Neural cell (in vitro differentiated cells): ENCODE measurements at regions not wholly inside any gene's neighbourhood (a gene's known extent, or its start where the extent isn't known, plus 50 kb on each side); places are given as distances from the start of the nearest gene placed in this dataset.

Experiments used
- CTCF ChIP-seq: fragments of 450-650 bp; IDR thresholded peaks from 2 replicates; pipeline ENCODE4 v1.5.1; 2014; ENCODE audit warnings: antibody characterized with exemption, mild to moderate bottlenecking, moderate library complexity; ENCODE audit not compliant: poor library complexity, severe bottlenecking
- EZH2 ChIP-seq: fragments of 200-600, 300-800 bp; shearing (Covaris generic), sonication (generic); IDR thresholded peaks from 2 replicates; pipeline ENCODE4 v1.6.1; 2014; ENCODE audit warnings: antibody characterized with exemption, low read length, borderline replicate concordance, mild to moderate bottlenecking; ENCODE audit not compliant: insufficient read depth, poor library complexity, severe bottlenecking
- RAD21 ChIP-seq: fragments of 450-650 bp; conservative IDR thresholded peaks from 2 replicates; pipeline ENCODE4 v1.6.1; 2014; ENCODE audit warnings: antibody characterized with exemption, mild to moderate bottlenecking, moderate library complexity
- REST ChIP-seq: IDR thresholded peaks from 2 replicates; pipeline ENCODE4 v1.6.1; 2012; ENCODE audit warnings: borderline replicate concordance

DNA sequence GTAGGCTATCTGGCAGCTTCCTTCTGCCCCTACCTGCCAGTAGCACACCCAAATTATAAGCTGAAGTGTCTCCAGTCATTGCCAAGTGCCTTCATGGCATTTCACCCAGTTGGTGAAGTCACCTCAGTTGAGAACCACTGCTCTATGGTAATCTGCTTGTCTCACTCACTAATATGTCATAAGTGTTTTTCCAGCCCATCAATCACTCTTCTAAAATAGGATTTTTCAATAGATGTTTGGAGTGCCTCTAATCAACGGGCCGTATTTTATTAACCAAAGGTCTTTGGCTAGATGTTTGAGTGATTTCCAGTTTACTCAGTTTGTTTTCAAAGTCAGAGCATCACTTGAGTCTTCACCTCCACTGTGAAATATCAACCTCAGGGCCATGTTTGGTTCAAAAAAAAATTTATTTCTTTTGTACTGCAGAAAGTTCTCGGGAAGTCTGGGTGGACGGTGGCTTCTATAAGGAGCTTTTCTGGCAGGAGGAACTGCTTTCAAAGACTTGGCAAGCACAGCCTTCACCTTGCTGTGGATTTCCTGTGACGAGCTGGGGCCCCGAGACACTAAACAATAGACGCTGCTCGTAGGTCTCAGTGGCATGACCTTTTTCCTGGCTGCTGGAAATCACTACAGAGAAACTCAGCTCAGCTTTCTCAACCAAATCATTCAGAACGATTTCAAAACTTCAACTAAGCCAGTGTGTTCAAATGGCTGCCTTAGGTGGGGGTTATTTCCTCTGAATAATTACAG is 95.2 kb upstream of the FOXF1 start:
- TF ChIP-seq RAD21 (no peak), CTCF (no peak), EZH2 (no peak), REST (no peak)
